ENCODE measurements at regions not wholly inside any gene's neighbourhood (a gene's known extent, or its start where the extent isn't known, plus 50 kb on each side); places are given as distances from the start of the nearest gene placed in this dataset.
"Not testable (repeated sequence)": the region's sequence is repeated elsewhere in the genome, so short reads cannot be mapped to it uniquely, and the experiment has no call there.

DNA sequence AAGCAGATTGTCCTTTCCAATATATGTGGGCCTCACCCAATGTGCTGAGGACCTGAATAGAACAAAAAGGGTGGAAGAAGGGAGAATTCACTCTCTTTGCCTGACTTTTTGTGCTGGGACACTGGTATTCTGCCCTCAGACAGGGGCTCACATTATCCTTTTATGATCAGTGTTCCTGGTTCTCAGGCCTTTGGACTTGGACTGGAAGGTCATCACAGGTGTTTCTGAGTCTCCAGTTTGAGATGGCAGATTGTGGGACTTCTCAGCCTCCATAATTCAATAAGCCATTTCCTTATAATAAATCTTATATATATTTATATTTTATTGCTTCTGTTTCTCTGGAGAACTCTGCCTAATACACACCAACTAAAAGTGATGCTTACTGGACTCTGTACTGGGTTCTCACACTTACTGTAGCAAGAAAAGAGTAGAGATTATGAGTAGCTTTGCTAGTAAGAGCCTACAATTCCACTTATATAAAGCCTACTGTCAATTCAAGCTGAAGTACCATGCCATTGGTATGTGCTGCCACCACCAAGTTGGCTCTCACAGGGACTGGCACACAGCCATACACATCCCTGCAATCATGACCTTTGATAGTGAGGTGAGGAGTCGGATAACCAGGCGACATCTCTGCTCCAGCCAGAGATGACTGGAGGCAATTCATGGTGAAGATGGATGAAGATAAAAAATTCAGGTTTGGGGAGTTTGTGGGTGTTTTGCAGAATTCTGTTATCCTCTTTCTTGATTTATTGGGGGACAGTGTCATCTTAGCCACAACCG lies 130.7 kb upstream of the NR3C1 start:
- DNase-seq (ENCODE audit: low spot score), result no peak
- TF ChIP-seq CTCF (IDR thresholded peaks at IDR 0.05), result no peak
- no peak for ATAC-seq (ENCODE audit: low FRiP score)

- DNase-seq (ENCODE audit: low spot score) (no peak), ATAC-seq (ENCODE audit: low FRiP score) (no peak)
- TF ChIP-seq CTCF (IDR thresholded peaks at IDR 0.05), result no peak
These were observed 130.0 kb upstream of the NR3C1 start for GRCh38 chr5:143533475-143533874.

- ATAC-seq (ENCODE audit: low FRiP score) (no peak), DNase-seq (ENCODE audit: low spot score) (no peak)
- TF ChIP-seq CTCF (IDR thresholded peaks at IDR 0.05), result no peak
These were observed 124.3 kb upstream of the NR3C1 start for GRCh38 chr5:143527808-143528207.

DNA sequence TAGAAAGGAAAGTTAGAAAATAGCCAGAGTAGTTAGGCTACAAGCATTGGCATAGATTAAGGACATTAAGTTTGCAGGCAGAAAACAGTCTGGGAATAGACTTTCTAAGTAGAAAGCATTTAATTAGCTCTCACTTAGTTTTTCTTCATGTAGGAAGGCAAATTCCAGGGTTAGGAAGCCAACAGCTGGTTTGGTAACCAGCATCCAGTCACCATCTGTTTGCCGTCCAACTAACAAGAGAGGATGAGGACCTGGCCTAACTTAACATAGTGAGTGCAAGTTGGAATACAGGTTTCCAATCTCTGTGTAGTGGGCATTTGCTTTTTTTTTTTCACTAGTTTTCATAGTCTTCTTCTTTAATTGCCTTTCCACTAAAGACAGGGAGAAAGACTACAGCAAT lies 121.7 kb upstream of the NR3C1 start:
- no peak for TF ChIP-seq CTCF (IDR thresholded peaks at IDR 0.05)
- no peak for ATAC-seq (ENCODE audit: low FRiP score)

GRCh38 chr5:143524338-143524945 lies 121.0 kb upstream of the NR3C1 start:
- ATAC-seq (ENCODE audit: low FRiP score) (no peak), DNase-seq (ENCODE audit: low spot score) (no peak)
- no peak for TF ChIP-seq CTCF (IDR thresholded peaks at IDR 0.05)

More for the DNA sequence above, 121.7 kb upstream of the NR3C1 start:
- DNase-seq (ENCODE audit: low spot score), result no peak

DNA sequence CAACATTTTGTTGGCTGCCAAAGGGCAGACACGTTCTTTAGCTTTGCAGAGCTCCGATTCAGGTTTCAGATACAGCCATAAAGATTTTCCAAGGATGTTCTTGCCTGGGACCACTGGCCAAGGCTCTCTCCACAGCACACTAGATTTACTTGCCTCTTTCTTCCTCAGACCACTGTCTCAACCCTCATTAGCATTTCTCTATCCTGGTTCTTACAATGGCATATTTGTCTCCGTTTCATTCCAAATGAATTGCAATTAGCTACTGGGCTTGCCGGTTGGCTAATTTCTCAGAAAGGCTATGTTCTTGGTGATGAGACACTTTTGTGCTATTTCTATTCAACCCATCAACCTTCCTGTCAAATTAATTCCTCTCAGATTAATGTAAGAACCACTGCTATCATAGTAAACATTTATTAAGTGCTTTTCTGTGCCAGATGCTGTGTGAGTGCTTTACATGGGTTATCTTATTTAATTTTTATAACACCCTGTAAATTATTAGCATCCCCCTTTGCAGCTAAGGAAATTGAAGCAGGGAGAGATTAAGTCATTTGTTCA lies 118.4 kb upstream of the NR3C1 start:
- DNase-seq (ENCODE audit: low spot score) (no peak), ATAC-seq (ENCODE audit: low FRiP score) (no peak)
- TF ChIP-seq CTCF (IDR thresholded peaks at IDR 0.05), result no peak

- no peak for DNase-seq (ENCODE audit: low spot score)
- no peak for TF ChIP-seq CTCF (IDR thresholded peaks at IDR 0.05)
- ATAC-seq (ENCODE audit: low FRiP score), result no peak
These were observed 117.7 kb upstream of the NR3C1 start for GRCh38 chr5:143521141-143521540.

DNA sequence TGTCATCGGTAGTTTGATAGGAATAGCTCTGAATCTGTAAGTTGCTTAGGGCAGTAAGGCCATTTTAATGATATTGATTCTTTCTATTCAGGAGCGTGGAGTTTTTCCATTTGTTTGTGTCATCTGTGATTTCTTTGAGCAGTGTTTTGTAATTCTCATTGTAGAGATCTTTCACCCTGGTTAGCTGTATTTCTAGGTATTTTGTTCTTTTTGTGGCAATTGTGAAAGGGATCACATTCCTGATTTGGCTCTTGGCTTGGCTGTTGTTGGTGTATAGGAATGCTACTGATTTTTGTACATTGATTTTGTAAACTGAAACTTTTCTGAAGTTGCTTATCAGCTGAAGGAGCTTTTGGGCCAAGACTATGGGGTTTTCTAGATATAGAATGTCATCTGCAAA lies 115.7 kb upstream of the NR3C1 start:
- not testable (repeated sequence) for DNase-seq (ENCODE audit: low spot score); ATAC-seq (ENCODE audit: low FRiP score)

DNA sequence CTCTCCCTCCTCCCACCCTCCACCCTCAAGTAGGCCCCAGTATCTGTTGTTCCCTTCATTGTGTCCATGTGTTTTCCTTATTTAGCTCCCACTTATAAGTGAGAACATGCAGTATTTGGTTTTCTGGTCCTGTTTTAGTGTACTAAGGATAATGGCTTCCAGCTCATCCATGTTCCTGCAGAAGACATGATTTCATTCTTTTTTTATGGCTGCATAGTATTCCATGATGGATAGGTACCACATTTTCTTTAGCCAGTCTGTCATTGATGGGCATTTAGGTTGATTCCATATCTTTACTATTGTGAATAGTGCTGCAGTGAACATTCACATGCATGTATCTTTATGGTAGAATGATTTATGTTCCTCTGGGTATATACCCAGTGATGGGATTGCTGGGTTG lies 114.3 kb upstream of the NR3C1 start:
- DNase-seq (ENCODE audit: low spot score); ATAC-seq (ENCODE audit: low FRiP score): not testable (repeated sequence)
